Osteocyte (in vitro differentiated cells): ENCODE measurements at regions not wholly inside any gene's neighbourhood (a gene's known extent, or its start where the extent isn't known, plus 50 kb on each side); places are given as distances from the start of the nearest gene placed in this dataset.

Experiments
- DNase-seq: peaks from one replicate; pipeline ENCODE4 v3.0.0; 2021; ENCODE audit warnings: mixed read lengths; ENCODE audit not compliant: unreplicated experiment; ENCODE audit errors: extremely low spot score
- H3K27ac Mint-ChIP-seq: one replicate; pipeline ENCODE4 v1.8.0; 2021; ENCODE audit warnings: mild to moderate bottlenecking, mixed read lengths; ENCODE audit not compliant: unreplicated experiment
- H3K27me3 Mint-ChIP-seq: one replicate; pipeline ENCODE4 v1.8.0; 2021; ENCODE audit warnings: mixed read lengths; ENCODE audit not compliant: unreplicated experiment
- H3K36me3 Mint-ChIP-seq: one replicate; pipeline ENCODE4 v1.8.0; 2021; ENCODE audit warnings: mixed read lengths; ENCODE audit not compliant: unreplicated experiment
- H3K4me1 Mint-ChIP-seq: one replicate; pipeline ENCODE4 v1.8.0; 2021; ENCODE audit warnings: mixed read lengths; ENCODE audit not compliant: unreplicated experiment
- H3K4me3 Mint-ChIP-seq: one replicate; pipeline ENCODE4 v1.8.0; 2021; ENCODE audit warnings: mild to moderate bottlenecking, moderate library complexity, mixed read lengths; ENCODE audit not compliant: unreplicated experiment
- H3K9me3 Mint-ChIP-seq: one replicate; pipeline ENCODE4 v1.8.0; 2021; ENCODE audit warnings: mixed read lengths; ENCODE audit not compliant: unreplicated experiment
- TF ChIP-seq, protein P1 (sequence below): fragments of 200-600 bp; sonication (generic); IDR thresholded peaks from 2 replicates; pipeline ENCODE4 v1.5.0; 2021; ENCODE audit warnings: antibody characterized with exemption, mild to moderate bottlenecking, moderate library complexity

DNA sequence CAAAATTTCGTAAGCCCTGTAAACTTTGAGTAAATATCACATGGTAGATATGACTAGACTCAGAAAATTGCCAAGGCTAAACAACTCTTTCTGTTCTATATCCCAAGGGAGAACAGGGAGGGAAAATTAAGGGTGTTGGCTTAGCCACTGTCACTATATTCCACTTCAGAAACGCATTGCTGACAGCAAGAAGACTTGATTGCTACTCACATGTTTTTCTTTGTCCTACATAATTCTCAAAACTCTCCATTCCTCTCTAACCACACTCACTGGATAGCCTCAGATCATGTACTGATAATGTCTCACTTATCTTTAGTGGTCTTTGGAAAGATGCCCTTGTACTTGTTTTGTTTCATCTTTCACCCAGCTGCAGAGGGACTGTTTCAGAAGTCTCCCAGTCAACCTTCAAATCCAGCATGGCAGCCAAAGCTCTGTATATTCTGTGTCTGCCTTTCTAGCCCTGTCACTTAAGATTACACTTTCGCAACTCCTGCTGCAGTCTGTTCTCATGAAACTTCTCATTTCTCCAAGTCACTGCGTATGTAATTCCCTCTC is 582.4 kb upstream of the FZD8 start:
- peaks cover 4% of the 10 kb centered on the region for H3K27me3 Mint-ChIP-seq
- no peak for DNase-seq
- no peak overlapping the region for H3K27ac Mint-ChIP-seq
- peaks cover 5% of the 10 kb centered on the region for H3K4me1 Mint-ChIP-seq
- no peaks in the 10 kb centered on the region for H3K36me3 Mint-ChIP-seq
- H3K4me3 Mint-ChIP-seq: no peak overlapping the region
- no peaks in the 10 kb centered on the region for H3K9me3 Mint-ChIP-seq
- TF ChIP-seq, protein P1, sequence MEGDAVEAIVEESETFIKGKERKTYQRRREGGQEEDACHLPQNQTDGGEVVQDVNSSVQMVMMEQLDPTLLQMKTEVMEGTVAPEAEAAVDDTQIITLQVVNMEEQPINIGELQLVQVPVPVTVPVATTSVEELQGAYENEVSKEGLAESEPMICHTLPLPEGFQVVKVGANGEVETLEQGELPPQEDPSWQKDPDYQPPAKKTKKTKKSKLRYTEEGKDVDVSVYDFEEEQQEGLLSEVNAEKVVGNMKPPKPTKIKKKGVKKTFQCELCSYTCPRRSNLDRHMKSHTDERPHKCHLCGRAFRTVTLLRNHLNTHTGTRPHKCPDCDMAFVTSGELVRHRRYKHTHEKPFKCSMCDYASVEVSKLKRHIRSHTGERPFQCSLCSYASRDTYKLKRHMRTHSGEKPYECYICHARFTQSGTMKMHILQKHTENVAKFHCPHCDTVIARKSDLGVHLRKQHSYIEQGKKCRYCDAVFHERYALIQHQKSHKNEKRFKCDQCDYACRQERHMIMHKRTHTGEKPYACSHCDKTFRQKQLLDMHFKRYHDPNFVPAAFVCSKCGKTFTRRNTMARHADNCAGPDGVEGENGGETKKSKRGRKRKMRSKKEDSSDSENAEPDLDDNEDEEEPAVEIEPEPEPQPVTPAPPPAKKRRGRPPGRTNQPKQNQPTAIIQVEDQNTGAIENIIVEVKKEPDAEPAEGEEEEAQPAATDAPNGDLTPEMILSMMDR: no peak

DNA sequence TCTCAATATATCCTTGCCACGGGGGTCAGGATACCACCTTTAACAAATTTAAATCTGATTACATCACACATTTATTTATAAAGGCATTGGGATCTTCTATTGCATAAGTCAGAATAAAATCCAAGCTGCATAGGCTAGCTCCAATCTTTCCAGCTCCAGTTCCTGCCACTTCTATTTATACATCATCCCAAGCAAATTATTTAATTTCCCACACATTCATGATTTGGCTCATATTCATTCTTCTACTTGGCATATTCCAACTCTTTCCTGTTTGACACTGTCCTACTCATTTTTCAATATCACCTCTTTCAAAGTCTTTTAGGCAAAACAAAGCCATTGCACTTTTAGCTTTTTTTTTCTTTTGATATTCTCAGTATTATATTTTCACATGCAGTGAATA is 579.0 kb upstream of the FZD8 start:
- TF ChIP-seq, protein P1: no peak
- H3K27me3 Mint-ChIP-seq: peaks cover 4% of the 10 kb centered on the region
- no peaks in the 10 kb centered on the region for H3K36me3 Mint-ChIP-seq
- H3K27ac Mint-ChIP-seq: no peak overlapping the region
- H3K4me3 Mint-ChIP-seq: no peak overlapping the region
- peaks cover 3% of the 10 kb centered on the region for H3K9me3 Mint-ChIP-seq
- H3K4me1 Mint-ChIP-seq: peaks cover 3% of the 10 kb centered on the region
- DNase-seq: no peak

DNA sequence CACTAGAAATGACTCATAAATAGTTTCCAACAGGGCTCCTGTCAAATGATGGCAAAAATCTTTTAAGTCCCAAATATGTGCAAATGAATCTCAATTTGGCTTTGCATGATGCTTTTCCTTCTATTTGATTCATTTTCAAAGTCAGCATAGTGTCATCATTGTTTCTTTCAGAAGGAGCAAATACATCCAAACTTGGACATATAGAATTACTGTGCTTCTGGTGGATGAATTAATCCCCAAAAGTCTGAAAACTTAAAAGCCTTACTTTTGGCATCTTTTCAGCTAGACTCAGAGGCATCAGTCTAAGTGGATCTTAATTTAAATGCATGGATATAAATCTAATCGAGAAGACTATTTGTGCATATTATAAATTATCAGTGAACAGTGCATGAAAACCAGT is 578.1 kb upstream of the FZD8 start:
- DNase-seq: no peak
- TF ChIP-seq, protein P1: no peak
- Mint-ChIP-seq H3K4me1 (peaks cover 3% of the 10 kb centered on the region), H3K9me3 (peaks cover 3% of the 10 kb centered on the region), H3K36me3 (no peaks in the 10 kb centered on the region), H3K27me3 (peaks cover 4% of the 10 kb centered on the region), H3K4me3 (no peak overlapping the region), H3K27ac (no peak overlapping the region)

DNA sequence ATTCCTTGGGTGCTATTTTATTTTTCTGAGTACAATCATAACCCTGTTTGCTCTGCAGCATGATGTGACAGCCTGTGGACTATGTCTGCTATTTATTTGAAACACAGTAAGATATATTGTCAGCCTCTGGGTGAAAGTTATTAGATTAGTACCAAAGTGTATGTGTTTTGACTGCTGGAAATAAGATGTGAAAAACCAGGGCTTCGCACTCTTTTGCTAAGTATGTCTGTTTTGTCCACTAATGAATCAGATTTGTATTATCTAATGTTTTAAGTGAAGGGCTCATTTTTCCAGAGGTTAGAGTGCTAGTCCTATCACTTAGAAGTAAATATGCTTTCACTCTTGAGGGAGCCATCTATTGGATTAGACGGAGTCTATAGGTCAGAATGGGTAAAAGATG is 569.8 kb upstream of the FZD8 start:
- Mint-ChIP-seq H3K4me1 (no peaks in the 10 kb centered on the region), H3K36me3 (no peaks in the 10 kb centered on the region), H3K27me3 (no peaks in the 10 kb centered on the region), H3K9me3 (no peaks in the 10 kb centered on the region), H3K27ac (no peak overlapping the region), H3K4me3 (no peak overlapping the region)
- TF ChIP-seq, protein P1: no peak
- no peak for DNase-seq

DNA sequence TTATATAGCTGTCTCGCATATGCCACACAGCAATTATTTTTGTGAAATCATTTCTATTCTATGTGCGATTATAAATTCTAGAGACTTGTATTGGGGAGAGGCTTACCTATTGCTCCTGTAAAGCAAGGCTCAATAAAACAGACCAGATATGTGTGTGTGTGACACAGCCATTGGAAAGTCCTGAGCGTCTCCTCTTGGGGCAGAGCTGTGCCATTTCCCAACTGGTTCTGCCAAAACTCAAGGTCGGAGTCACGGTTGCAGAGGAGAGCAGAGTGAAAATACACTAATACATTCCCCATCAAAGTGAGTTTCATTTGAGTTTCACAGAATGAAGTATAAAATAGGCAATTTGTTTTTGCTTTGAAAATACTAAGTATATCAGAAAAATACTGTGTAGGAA is 567.4 kb upstream of the FZD8 start:
- Mint-ChIP-seq H3K27me3 (no peaks in the 10 kb centered on the region), H3K36me3 (no peaks in the 10 kb centered on the region), H3K4me3 (no peak overlapping the region), H3K4me1 (no peaks in the 10 kb centered on the region), H3K9me3 (no peaks in the 10 kb centered on the region), H3K27ac (no peak overlapping the region)
- DNase-seq: no peak
- TF ChIP-seq, protein P1: no peak
